ENCODE measurements at regions not wholly inside any gene's neighbourhood (a gene's known extent, or its start where the extent isn't known, plus 50 kb on each side); places are given as distances from the start of the nearest gene placed in this dataset.

- TF ChIP-seq CTCF (IDR thresholded peaks at IDR 0.05): no peak
- TF ChIP-seq ZFX (IDR thresholded peaks at IDR 0.05; ENCODE audit: borderline replicate concordance): no peak
Observed at GRCh38 chr5:142216931-142217330, 107.9 kb downstream of the SPRY4 start.
